ENCODE measurements at regions not wholly inside any gene's neighbourhood (a gene's known extent, or its start where the extent isn't known, plus 50 kb on each side); places are given as distances from the start of the nearest gene placed in this dataset.

DNA sequence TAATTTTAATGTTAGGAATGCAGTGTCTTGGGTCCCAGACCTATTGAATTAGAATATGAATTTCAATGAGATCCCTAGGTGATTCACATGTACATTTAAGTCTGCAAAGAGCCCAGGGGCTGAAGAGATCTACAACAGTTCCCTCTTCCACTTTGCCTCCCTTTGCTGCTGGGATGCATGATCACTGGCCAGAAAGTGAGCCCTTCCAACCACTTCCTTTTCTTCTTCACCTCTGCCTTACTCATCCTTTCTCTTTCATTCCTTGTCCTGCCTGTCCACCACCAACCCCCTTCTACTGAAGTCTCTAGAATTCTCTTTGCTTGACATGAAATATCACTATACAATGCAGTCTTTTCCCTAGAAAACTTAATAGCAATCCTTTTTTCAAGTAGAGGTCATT is 222.4 kb upstream of the LRIG1 start:
- no peak for TF ChIP-seq YY1 (IDR thresholded peaks at IDR 0.05; ENCODE audit: extremely low read depth, insufficient replicate concordance, low read depth, low read length)
- TF ChIP-seq, protein P1, sequence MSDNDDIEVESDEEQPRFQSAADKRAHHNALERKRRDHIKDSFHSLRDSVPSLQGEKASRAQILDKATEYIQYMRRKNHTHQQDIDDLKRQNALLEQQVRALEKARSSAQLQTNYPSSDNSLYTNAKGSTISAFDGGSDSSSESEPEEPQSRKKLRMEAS (IDR thresholded peaks at IDR 0.05) = no peak
- TF ChIP-seq, protein P2, sequence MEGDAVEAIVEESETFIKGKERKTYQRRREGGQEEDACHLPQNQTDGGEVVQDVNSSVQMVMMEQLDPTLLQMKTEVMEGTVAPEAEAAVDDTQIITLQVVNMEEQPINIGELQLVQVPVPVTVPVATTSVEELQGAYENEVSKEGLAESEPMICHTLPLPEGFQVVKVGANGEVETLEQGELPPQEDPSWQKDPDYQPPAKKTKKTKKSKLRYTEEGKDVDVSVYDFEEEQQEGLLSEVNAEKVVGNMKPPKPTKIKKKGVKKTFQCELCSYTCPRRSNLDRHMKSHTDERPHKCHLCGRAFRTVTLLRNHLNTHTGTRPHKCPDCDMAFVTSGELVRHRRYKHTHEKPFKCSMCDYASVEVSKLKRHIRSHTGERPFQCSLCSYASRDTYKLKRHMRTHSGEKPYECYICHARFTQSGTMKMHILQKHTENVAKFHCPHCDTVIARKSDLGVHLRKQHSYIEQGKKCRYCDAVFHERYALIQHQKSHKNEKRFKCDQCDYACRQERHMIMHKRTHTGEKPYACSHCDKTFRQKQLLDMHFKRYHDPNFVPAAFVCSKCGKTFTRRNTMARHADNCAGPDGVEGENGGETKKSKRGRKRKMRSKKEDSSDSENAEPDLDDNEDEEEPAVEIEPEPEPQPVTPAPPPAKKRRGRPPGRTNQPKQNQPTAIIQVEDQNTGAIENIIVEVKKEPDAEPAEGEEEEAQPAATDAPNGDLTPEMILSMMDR (IDR thresholded peaks at IDR 0.05 in 2 of 3, conservative IDR thresholded peaks at IDR 0.05 in 1 of 3; ENCODE audit: borderline replicate concordance in 1 of 3, insufficient read depth in 1 of 3, low read depth in 2 of 3, low read length in 2 of 3) = no peak
- no peak for TF ChIP-seq SP1 (IDR thresholded peaks at IDR 0.05; ENCODE audit: low read depth)
- TF ChIP-seq, protein P3, sequence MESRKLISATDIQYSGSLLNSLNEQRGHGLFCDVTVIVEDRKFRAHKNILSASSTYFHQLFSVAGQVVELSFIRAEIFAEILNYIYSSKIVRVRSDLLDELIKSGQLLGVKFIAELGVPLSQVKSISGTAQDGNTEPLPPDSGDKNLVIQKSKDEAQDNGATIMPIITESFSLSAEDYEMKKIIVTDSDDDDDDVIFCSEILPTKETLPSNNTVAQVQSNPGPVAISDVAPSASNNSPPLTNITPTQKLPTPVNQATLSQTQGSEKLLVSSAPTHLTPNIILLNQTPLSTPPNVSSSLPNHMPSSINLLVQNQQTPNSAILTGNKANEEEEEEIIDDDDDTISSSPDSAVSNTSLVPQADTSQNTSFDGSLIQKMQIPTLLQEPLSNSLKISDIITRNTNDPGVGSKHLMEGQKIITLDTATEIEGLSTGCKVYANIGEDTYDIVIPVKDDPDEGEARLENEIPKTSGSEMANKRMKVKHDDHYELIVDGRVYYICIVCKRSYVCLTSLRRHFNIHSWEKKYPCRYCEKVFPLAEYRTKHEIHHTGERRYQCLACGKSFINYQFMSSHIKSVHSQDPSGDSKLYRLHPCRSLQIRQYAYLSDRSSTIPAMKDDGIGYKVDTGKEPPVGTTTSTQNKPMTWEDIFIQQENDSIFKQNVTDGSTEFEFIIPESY (IDR thresholded peaks at IDR 0.05; ENCODE audit: extremely low read depth, insufficient replicate concordance, low read length) = no peak
- no peak for TF ChIP-seq EZH2phosphoT487 (IDR thresholded peaks at IDR 0.05; ENCODE audit: borderline replicate concordance)
- TF ChIP-seq EZH2 (IDR thresholded peaks at IDR 0.05) = no peak
- TF ChIP-seq SRF (IDR thresholded peaks at IDR 0.05; ENCODE audit: low read depth) = no peak
- TF ChIP-seq POLR2A (IDR thresholded peaks at IDR 0.05; ENCODE audit: borderline replicate concordance, extremely low read depth, insufficient read depth, insufficient read length) = no peak
- no peak for TF ChIP-seq CEBPB (IDR thresholded peaks at IDR 0.05; ENCODE audit: low read depth)
- no peak for TF ChIP-seq POLR2AphosphoS5 (IDR thresholded peaks at IDR 0.05; ENCODE audit: low read depth, low read length)
- no peak for TF ChIP-seq ZNF274 (IDR thresholded peaks at IDR 0.05; ENCODE audit: low read depth, low read length)
- no peak for TF ChIP-seq FOSL1 (IDR thresholded peaks at IDR 0.05; ENCODE audit: low read depth)

Measured in HCT116 (cell line).